GM21825 (cell line): ENCODE measurements at regions not wholly inside any gene's neighbourhood (a gene's known extent, or its start where the extent isn't known, plus 50 kb on each side); places are given as distances from the start of the nearest gene placed in this dataset.

Experiments used
- ATAC-seq: cut with Tn5 transposase; IDR thresholded peaks from one replicate; pipeline ENCODE4 v1.9.1; 2021; ENCODE audit warnings: mild to moderate bottlenecking, moderate library complexity; ENCODE audit not compliant: unreplicated experiment

- ATAC-seq, result no peak
Observed at GRCh38 chr3:162743091-162743490, 1246.5 kb downstream of the OTOL1 start.

GRCh38 chr3:162760789-162761188 is 1264.2 kb downstream of the OTOL1 start:
- ATAC-seq, result no peak

DNA sequence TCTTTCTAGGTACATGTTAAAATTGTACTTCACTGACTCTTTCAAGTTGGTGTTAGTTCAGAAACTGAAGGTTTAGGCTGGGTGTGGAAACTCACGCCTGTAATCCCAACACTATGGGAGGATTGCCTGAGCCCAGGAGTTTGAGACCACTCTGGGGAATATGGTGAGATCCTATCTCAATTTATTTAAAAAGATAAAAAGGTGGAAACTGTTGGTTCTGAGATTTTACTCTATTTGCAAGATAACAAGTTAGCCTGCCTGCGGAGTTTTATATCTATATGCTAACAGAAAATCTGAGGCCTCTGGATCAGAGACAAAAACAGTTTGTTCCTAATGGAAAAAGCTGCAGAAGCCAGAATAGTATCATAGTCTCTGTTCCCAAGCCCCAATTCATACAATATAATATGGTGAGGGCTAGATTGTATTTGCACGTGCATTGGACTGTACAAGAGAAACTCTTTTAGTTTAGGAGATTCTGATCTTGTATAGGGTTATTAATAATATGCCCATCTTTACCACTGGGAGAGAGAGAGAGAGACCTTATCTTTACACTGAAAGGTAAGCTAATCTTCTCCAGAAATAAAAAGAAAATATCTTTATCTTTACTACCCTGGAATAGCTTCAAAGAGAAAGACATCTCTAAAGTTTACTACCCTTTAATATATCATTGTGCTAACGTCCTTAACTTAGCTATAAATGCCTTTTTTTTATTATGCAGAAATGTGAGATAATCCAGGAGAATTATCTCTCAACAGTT is 1267.6 kb downstream of the OTOL1 start:
- ATAC-seq, result no peak

DNA sequence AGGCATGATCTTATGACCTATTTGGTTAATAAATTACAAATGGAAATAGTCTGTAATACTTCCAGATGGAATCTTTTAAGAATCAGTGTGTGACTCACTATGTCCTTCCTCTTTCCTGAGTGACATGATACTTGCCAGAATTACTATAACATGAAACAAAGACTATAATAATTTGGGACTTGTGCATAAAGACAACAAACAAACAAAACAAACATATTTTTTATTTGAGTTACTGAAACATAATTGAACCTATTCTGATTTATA is 1268.1 kb downstream of the OTOL1 start:
- no peak for ATAC-seq

DNA sequence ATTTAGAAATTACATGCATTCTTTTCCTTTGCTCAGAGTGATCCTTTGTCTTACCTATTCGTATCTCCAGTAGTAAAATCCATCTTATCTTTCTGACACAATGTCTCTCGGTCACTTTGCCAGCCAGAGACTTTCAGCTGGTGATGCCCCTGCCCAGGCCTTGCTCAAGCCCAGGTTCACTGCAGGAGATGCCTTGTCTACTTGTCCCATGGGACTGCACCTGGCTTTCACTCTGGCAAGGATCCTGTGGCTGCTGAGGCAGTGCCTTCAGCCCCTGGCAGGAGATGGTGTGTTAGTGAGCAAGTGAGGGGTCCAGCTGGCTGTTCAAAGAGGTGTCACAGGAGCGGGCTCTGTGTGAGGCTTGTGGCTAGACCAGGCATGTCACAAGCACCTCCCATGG is 1268.9 kb downstream of the OTOL1 start:
- no peak for ATAC-seq

DNA sequence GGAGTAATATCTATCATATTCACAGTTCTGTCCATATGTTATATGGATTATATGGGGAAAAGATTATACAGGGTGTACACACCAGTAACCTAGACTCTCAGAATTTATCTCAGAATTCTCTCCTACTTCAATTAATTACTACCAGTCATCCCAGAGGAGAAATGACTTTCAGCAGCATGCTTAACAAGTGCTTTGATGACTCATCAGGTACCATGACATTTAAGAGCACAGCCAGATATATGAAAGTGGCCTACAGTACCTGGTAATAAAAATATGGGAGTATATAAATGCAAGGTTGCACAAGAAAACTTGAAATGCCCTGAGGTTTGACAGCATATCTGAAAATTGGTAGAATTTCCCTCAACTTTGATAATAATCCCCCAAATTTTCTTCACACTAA is 1273.0 kb downstream of the OTOL1 start:
- no peak for ATAC-seq

GRCh38 chr3:162770551-162770950 is 1273.9 kb downstream of the OTOL1 start:
- no peak for ATAC-seq

GRCh38 chr3:162774613-162775100 is 1278.0 kb downstream of the OTOL1 start:
- ATAC-seq, result no peak

DNA sequence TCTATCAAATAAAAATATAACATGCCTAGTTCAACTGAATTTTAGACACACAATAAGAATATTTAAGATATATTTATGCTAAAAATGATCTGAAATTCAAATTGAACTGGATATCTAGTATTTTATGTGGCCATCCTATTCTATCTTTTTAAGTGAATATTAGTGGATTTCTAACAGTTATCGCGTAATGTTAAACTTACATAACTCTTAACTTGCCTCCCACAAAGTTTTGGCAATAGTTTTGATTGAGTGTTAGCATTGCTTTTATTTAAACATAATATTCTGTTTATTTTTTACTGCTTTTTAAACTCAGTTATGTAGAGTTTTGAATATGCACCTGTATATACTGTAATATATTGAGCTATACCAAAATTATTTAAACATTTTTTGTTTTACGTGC is 1279.5 kb downstream of the OTOL1 start:
- no peak for ATAC-seq

- no peak for ATAC-seq
Observed at GRCh38 chr3:162777118-162777517, 1280.5 kb downstream of the OTOL1 start.

DNA sequence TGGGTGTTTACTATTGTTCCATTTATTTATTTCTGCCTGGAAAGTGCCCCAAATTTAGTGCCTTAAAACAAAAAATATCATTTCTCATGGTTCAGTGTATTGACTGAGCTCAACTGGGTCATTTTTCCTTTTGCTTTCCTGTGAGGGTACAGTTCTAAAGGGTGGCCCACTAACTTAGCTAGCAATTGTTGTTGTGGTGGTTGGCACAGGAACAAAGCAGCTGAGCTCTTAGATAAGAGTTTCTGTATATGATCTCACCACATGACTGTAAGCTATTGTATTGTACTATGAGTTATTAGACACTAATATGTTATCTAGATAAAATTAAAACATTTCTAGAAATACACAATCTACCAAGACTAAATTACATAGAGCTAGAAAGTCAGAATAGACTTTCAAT is 1283.7 kb downstream of the OTOL1 start:
- no peak for ATAC-seq

GRCh38 chr3:162799910-162800309 is 1303.3 kb downstream of the OTOL1 start:
- no peak for ATAC-seq

DNA sequence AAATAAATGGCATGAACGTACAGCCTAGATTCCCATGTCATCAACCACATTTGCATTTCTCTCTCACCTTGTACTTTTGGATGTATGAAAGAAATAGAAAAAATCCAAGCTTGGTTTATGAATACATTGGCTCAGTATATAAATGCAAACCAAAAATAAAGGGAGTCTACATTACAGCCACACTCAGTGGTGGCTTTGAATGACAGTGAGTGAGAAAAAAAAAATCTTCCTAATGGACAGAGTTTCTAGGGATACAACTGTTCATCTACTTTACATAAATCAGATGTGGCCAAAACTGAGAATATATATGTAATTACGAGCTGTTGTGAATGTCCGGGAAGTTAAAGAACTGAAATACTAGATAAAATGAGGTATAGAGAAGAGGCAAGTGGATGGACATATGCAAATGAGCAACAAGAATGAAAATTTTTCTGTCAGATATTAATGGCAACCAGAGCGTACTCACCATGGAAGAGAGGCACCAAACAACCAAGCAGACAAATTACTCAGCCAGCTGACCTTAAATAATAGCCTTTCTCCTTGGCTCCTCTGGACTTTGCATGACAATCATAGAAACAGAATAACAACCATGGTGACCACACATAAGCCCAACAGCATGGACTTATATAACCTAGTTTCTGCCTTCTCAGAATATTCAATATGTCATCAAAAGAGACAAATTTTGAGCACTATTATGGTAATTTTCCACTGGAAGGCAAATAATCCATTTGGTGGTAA is 1305.8 kb downstream of the OTOL1 start:
- no peak for ATAC-seq

DNA sequence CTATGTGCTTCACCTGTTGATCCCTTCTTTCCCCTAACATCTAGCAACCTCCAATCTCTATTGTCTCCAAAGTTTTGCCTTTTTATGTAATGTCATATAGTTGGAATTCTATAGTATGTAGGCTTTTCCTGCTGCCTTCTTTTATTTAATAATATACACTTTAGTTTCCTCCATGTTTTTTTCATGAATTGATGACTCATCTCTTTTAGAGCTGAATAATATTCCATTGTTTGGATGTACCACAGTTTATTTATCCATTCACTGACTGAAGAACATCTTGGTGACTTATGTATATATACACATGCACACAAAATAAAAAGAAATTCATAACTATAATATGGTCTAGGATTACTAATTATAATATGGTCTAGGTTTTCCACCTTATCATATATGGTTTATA is 1314.2 kb downstream of the OTOL1 start:
- no peak for ATAC-seq

- ATAC-seq, result no peak
Observed at GRCh38 chr3:162842549-162843216, 1346.1 kb downstream of the OTOL1 start.

DNA sequence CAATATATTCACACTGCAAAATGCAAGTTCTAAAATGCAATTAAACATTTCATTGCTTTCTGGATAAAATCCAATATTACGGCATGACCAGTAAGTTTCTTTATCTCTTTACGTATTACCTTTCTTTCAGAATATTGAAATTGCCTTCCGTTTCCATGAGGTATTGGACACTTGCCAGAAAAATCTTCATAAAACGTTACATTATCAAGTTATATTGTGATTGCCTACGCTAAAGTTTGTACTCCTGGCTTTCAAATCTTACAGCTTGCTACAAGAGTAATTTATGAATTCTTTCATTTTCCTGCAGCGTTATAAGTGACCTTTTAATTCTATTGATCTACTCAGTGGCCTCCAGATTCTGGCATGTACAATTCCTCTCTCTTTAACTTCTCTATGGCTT is 1349.3 kb downstream of the OTOL1 start:
- no peak for ATAC-seq

DNA sequence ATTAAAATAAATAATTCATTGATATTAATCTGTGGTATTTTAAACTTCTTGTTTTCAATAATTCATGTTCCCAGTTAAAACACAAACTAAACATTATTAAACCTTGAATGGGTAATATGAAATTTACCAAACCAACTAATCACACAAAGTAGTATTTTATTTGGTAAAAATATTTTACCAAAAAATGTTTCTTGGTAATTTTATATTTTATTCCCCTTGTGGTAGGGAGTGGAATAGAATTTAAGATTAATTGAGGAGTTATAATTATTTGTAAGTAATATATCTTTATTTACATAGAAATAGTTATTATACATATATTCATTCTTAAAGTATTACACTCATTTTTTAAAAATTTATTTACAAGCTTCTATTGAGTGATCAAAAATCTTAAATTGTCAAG is 1350.9 kb downstream of the OTOL1 start:
- no peak for ATAC-seq

DNA sequence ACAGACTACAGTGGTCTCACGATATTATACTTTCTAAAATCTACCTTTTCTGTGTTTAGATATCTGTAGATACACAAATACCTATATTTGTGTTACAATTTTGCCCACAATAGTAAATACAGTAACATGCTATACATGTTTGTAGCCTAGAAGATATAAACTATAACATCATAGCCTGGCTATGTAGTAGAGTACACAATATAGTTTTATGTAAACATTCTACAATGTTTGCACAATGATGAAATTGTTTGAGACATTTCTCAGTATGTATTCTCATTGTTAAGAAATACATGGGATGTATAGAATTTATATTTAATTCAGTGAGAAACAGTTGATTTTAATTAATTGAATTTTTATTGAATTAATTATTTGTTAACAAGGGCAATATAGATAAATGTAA is 1367.0 kb downstream of the OTOL1 start:
- ATAC-seq, result no peak

- ATAC-seq, result no peak
Observed at GRCh38 chr3:162865466-162865865, 1368.9 kb downstream of the OTOL1 start.

GRCh38 chr3:162879021-162879562 is 1382.5 kb downstream of the OTOL1 start:
- no peak for ATAC-seq

DNA sequence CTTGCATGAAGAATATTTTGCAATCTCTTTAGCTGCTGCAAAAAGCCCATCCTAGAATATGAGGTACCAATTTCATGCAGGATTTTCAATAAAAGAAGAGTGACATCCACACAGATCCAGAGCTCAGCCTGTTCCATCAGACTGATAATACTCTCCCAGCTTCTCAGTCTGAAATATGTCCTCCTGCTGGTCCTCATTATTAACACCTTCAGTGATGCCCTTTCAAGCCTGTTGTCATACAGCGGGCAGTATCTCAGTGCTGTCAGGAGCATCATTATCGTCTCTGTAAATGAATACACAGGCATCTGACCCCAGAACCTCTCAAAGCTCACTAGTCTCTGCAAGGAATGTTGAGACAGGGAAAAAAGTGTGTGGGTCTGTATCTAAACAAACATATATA is 1387.8 kb downstream of the OTOL1 start:
- no peak for ATAC-seq
